ENCODE measurements at regions not wholly inside any gene's neighbourhood (a gene's known extent, or its start where the extent isn't known, plus 50 kb on each side); places are given as distances from the start of the nearest gene placed in this dataset.

- intact Hi-C loops (cut with micrococcal nuclease), result no loop called here
- H3K4me3 Mint-ChIP-seq (ENCODE audit: unreplicated experiment), result no peak overlapping the region
- TF ChIP-seq CTCF (IDR thresholded peaks at IDR 0.05; ENCODE audit: unreplicated experiment), result no peak
- ChIA-PET CTCF (no interaction called here), POLR2A (no interaction called here)
- peaks cover 9% of the 10 kb centered on the region for H3K4me1 Mint-ChIP-seq (ENCODE audit: insufficient read depth, unreplicated experiment)
- no peaks in the 10 kb centered on the region for H3K9me3 Mint-ChIP-seq (ENCODE audit: unreplicated experiment)
- H3K27ac Mint-ChIP-seq (ENCODE audit: low read depth, unreplicated experiment), result no peak overlapping the region
- no peak for DNase-seq (ENCODE audit: unreplicated experiment)
- no TSS peak for BruUV-seq (replicated peaks)
- H3K36me3 Mint-ChIP-seq (ENCODE audit: insufficient read depth, unreplicated experiment), result no peaks in the 10 kb centered on the region
- no peaks in the 10 kb centered on the region for H3K27me3 Mint-ChIP-seq (ENCODE audit: insufficient read depth, unreplicated experiment)
These were observed 75.1 kb downstream of the OAT start for GRCh38 chr10:124343351-124344265.

- no peaks in the 10 kb centered on the region for H3K27me3 Mint-ChIP-seq (ENCODE audit: insufficient read depth, unreplicated experiment)
- H3K27ac Mint-ChIP-seq (ENCODE audit: low read depth, unreplicated experiment), result no peak overlapping the region
- no peak for DNase-seq (ENCODE audit: unreplicated experiment)
- CTCF ChIA-PET, result interaction anchor here (0.5 to 0.7 kb wide), 2 partner anchors 376 to 927 kb away, joined by 3 read pairs; no protein-coding TSS in a partner anchor
- no peak for TF ChIP-seq CTCF (IDR thresholded peaks at IDR 0.05; ENCODE audit: unreplicated experiment)
- BruUV-seq (replicated peaks), result no TSS peak
- H3K4me1 Mint-ChIP-seq (ENCODE audit: insufficient read depth, unreplicated experiment), result peaks cover 9% of the 10 kb centered on the region
- intact Hi-C loops (cut with micrococcal nuclease), result no loop called here
- POLR2A ChIA-PET, result no interaction called here
- H3K9me3 Mint-ChIP-seq (ENCODE audit: unreplicated experiment), result no peaks in the 10 kb centered on the region
- no peaks in the 10 kb centered on the region for H3K36me3 Mint-ChIP-seq (ENCODE audit: insufficient read depth, unreplicated experiment)
- no peak overlapping the region for H3K4me3 Mint-ChIP-seq (ENCODE audit: unreplicated experiment)
These were observed 75.9 kb downstream of the OAT start for GRCh38 chr10:124342821-124343170.

- intact Hi-C loops (cut with micrococcal nuclease), result no loop called here
- no peak overlapping the region for H3K27ac Mint-ChIP-seq (ENCODE audit: low read depth, unreplicated experiment)
- CTCF ChIA-PET, result interaction anchor here (0.5 to 0.7 kb wide), 2 partner anchors 376 to 927 kb away, joined by 3 read pairs; no protein-coding TSS in a partner anchor
- no peak for TF ChIP-seq CTCF (IDR thresholded peaks at IDR 0.05; ENCODE audit: unreplicated experiment)
- H3K36me3 Mint-ChIP-seq (ENCODE audit: insufficient read depth, unreplicated experiment), result no peaks in the 10 kb centered on the region
- DNase-seq (ENCODE audit: unreplicated experiment), result no peak
- H3K4me1 Mint-ChIP-seq (ENCODE audit: insufficient read depth, unreplicated experiment), result peaks cover 9% of the 10 kb centered on the region
- BruUV-seq (replicated peaks), result no TSS peak
- POLR2A ChIA-PET, result no interaction called here
- no peaks in the 10 kb centered on the region for H3K9me3 Mint-ChIP-seq (ENCODE audit: unreplicated experiment)
- H3K4me3 Mint-ChIP-seq (ENCODE audit: unreplicated experiment), result no peak overlapping the region
- no peaks in the 10 kb centered on the region for H3K27me3 Mint-ChIP-seq (ENCODE audit: insufficient read depth, unreplicated experiment)
These were observed 76.4 kb downstream of the OAT start for GRCh38 chr10:124342136-124342820.

DNA sequence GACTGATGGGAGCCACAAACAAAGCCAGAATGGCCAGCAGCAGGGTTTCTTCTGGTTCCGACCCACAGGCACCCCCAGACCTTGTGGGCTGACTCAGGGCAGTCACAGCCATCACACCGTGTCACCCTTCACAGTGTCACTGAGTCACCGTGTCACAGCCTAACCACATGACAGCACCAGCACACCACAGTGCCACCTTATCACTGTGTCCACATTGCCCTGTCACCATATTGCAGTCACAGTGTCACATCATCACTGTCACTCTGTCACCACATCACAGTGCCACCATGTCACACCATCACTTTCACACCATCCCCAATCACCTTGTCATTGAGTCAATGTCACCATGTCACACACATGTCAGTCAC, 77.0 kb downstream of the OAT start:
- no peak for TF ChIP-seq CTCF (IDR thresholded peaks at IDR 0.05; ENCODE audit: unreplicated experiment)
- POLR2A ChIA-PET, result no interaction called here
- no peaks in the 10 kb centered on the region for H3K36me3 Mint-ChIP-seq (ENCODE audit: insufficient read depth, unreplicated experiment)
- intact Hi-C loops (cut with micrococcal nuclease), result no loop called here
- CTCF ChIA-PET, result no interaction called here
- DNase-seq (ENCODE audit: unreplicated experiment), result no peak
- H3K27ac Mint-ChIP-seq (ENCODE audit: low read depth, unreplicated experiment), result no peak overlapping the region
- H3K4me3 Mint-ChIP-seq (ENCODE audit: unreplicated experiment), result no peak overlapping the region
- H3K4me1 Mint-ChIP-seq (ENCODE audit: insufficient read depth, unreplicated experiment), result peaks cover 9% of the 10 kb centered on the region
- no TSS peak for BruUV-seq (replicated peaks)
- H3K9me3 Mint-ChIP-seq (ENCODE audit: unreplicated experiment), result no peaks in the 10 kb centered on the region
- no peaks in the 10 kb centered on the region for H3K27me3 Mint-ChIP-seq (ENCODE audit: insufficient read depth, unreplicated experiment)

All from MCF 10A (cell line).